ENCODE measurements at regions not wholly inside any gene's neighbourhood (a gene's known extent, or its start where the extent isn't known, plus 50 kb on each side); places are given as distances from the start of the nearest gene placed in this dataset.

DNA sequence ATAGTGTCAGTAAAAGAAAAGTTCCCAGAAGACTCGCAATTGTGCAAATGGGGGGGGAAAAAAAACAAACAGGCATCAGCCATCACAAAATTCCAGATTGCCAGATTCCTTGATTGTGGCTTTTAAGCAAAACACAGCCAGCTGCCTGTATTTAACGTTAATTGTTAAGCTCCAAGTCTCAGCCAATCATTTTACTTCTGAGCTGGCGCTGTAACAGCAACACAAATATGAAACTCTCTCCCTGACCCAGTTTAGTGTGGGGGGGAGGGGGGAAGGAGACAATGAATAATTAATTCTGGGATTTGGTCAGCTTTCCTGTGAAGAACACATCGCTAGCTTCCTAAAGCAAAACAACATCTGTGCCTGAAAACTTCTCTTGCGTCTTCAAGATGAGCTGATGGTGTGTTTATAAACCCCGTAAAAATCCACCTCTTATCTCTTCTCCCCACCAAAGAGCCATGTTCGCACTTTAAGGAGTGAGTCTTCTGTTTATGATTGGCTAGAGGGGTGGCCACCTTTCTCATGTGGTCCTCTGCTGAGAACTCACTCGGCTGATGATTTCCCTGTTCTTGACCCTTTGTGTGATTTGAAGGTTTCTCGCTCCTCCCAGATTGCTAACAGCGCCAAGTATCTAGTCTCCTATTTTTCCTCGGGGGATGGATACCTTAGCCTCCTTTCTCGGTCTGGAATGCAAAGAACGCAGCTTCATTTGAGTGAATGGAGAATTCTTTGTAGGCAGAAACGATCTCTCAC lies 160.2 kb upstream of the DAPK1 start:
- DNase-seq = peak; percentile 29 to 70 (median 42)
- intact Hi-C loops (cut with DNase I) = loop anchor here (5.0 kb wide), 1 partner anchor 330 kb away; no protein-coding TSS in a partner anchor
- no peaks in the 10 kb centered on the region for H3K9me3 ChIP-seq

DNA sequence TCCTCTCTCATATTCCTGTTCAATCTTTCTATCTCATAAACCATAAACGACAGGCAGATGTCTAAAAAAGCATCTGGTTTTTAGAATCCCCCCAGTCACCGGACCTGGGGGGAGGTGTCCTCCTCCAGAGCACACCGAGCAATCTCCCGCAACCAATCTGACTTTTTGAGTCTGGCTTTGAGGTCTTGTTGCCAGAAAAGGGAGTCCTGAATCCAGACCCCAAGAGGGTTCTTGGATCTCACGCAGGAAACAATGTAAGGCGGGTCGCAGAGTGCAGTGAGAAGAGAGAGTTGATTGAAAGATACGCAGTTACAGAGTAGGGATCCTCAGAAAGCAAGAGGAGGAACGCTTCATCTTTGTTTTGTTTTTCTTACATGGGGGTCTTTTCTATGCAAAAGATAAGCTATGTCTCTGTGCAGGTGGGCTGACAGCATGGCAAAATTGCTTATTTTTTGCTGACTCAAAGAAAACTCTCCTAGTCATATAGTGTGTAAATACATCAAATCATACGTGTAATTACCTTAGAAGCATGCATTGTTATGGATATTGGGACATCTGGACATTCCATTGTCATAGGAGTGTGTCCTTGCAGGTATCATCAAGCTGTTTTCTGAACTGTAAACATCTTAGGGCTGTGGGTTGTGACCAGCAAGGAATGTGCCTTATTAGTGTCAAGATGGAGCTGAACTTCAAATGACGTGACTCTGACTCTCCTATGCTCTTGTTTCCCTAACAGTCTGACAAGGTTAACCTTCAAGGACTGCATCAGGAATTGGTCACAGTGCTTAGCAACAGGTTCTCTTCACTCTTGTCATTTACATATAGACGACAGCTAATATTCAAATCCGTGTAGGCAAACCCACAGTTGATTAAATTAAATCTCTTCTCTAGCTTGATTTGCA lies 159.3 kb upstream of the DAPK1 start:
- H3K4me1 ChIP-seq = peaks cover 16% of the 10 kb centered on the region
- 71 to 77% methylated on average over 13 of the region's 13 CpGs for WGBS, 2 donors
- H3K4me3 ChIP-seq = no peak overlapping the region
- DNase-seq (no peak), ATAC-seq (no peak)
- intact Hi-C loops (cut with DNase I) = loop anchor here (5.0 kb wide), 1 partner anchor 329 kb away; no protein-coding TSS in a partner anchor
- TF ChIP-seq, protein P1, sequence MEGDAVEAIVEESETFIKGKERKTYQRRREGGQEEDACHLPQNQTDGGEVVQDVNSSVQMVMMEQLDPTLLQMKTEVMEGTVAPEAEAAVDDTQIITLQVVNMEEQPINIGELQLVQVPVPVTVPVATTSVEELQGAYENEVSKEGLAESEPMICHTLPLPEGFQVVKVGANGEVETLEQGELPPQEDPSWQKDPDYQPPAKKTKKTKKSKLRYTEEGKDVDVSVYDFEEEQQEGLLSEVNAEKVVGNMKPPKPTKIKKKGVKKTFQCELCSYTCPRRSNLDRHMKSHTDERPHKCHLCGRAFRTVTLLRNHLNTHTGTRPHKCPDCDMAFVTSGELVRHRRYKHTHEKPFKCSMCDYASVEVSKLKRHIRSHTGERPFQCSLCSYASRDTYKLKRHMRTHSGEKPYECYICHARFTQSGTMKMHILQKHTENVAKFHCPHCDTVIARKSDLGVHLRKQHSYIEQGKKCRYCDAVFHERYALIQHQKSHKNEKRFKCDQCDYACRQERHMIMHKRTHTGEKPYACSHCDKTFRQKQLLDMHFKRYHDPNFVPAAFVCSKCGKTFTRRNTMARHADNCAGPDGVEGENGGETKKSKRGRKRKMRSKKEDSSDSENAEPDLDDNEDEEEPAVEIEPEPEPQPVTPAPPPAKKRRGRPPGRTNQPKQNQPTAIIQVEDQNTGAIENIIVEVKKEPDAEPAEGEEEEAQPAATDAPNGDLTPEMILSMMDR (IDR thresholded peaks at IDR 0.05) = no peak
- no peak for TF ChIP-seq POLR2A (IDR thresholded peaks at IDR 0.05)
- no peaks in the 10 kb centered on the region for H3K27me3 ChIP-seq
- H3K36me3 ChIP-seq (replicated peaks in 1 of 2; ENCODE audit: insufficient read depth in 1 of 2, low read depth in 2 of 2) = no peaks in the 10 kb centered on the region
- H3K9me3 ChIP-seq = no peaks in the 10 kb centered on the region
- no peak overlapping the region for H3K27ac ChIP-seq

More for the DNA sequence above, 160.2 kb upstream of the DAPK1 start:
- Histone ChIP-seq H3K36me3 (replicated peaks in 1 of 2; ENCODE audit: insufficient read depth in 1 of 2, low read depth in 2 of 2) (no peaks in the 10 kb centered on the region), H3K27me3 (no peaks in the 10 kb centered on the region), H3K4me3 (peak overlapping the region in 1 of 2 donors; percentile 0), H3K27ac (peak overlapping the region; percentile 11 to 55 (median 28)), H3K4me1 (peaks cover 16% of the 10 kb centered on the region)
- peak; percentile 79 for ATAC-seq
- no peak for TF ChIP-seq POLR2A (IDR thresholded peaks at IDR 0.05)
- TF ChIP-seq, protein P1 (IDR thresholded peaks at IDR 0.05) = no peak
- WGBS, 2 donors = 16 to 18% methylated on average over 14 of the region's 14 CpGs

DNA sequence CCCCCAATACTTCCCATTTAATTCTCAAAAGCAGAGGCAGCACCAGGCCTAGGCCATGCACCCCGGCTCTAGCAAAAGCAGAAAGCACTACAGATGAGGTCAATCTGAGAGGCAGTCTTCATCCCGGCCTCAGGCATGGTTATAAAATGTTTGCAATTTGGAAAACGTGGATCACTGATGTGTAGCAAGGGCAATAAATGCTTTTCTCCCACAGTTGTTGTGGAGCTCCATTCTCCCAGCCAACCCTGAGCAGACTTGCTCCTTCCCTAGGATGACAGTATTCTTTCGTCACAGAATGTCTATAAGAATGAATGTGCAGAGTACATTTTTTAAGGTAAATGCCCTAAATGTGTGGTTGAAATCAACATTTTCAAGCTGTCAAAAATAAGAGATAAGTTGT lies 157.3 kb upstream of the DAPK1 start:
- TF ChIP-seq POLR2A (IDR thresholded peaks at IDR 0.05) = no peak
- TF ChIP-seq, protein P1 (IDR thresholded peaks at IDR 0.05) = no peak
- intact Hi-C loops (cut with DNase I) = loop anchor here (5.0 kb wide), 1 partner anchor 152 kb away; no protein-coding TSS in a partner anchor
- WGBS, 2 donors = 84 to 88% methylated on average over 4 of the region's 4 CpGs
- Histone ChIP-seq H3K4me3 (no peak overlapping the region), H3K36me3 (replicated peaks in 1 of 2; ENCODE audit: insufficient read depth in 1 of 2, low read depth in 2 of 2) (no peaks in the 10 kb centered on the region), H3K27me3 (no peaks in the 10 kb centered on the region), H3K27ac (no peak overlapping the region), H3K9me3 (no peaks in the 10 kb centered on the region), H3K4me1 (peaks cover 16% of the 10 kb centered on the region)
- DNase-seq (no peak), ATAC-seq (no peak)

DNA sequence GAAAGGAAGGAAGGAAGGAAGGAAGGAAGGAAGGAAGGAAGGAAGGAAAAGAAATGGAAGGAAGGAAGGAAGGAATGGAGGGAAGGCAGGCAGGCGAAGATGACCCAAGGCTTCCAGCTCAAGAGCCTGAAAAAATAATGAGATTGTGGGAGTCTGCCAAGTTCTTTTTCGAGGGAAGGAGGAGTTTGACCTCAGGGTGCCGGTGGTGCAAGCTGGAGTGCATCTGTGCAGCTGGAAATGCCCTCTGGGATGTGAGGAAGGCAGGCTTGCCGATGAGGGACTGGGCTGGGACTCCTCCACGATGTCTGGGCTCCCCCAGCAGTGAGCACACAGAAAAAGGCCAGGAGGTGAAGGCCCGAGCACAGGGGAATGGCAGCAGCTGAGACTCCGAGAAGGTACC lies 154.9 kb upstream of the DAPK1 start:
- no peak for ATAC-seq
- WGBS, 2 donors = 48 to 61% methylated on average over 7 of the region's 7 CpGs
- intact Hi-C loops (cut with DNase I) = loop anchor here (5.0 kb wide), 1 partner anchor 150 kb away; no protein-coding TSS in a partner anchor
- no peaks in the 10 kb centered on the region for H3K36me3 ChIP-seq (replicated peaks in 1 of 2; ENCODE audit: insufficient read depth in 1 of 2, low read depth in 2 of 2)
- H3K9me3 ChIP-seq = no peaks in the 10 kb centered on the region
- no peaks in the 10 kb centered on the region for H3K27me3 ChIP-seq
- H3K4me3 ChIP-seq = no peak overlapping the region
- no peak overlapping the region for H3K27ac ChIP-seq
- H3K4me1 ChIP-seq = peaks cover 5% of the 10 kb centered on the region
- DNase-seq = peak in 3 of 4 donors; percentile 15 to 38 (median 24)
- TF ChIP-seq, protein P1 (IDR thresholded peaks at IDR 0.05) = no peak
- no peak for TF ChIP-seq POLR2A (IDR thresholded peaks at IDR 0.05)
